Muscle layer of colon (tissue), 2 donors: ENCODE measurements at regions not wholly inside any gene's neighbourhood (a gene's known extent, or its start where the extent isn't known, plus 50 kb on each side); places are given as distances from the start of the nearest gene placed in this dataset.

Experiments
- H3K27ac ChIP-seq: one replicate; pipeline ENCODE4 v1.7.0; 2013; ENCODE audit warnings: low read depth, mild to moderate bottlenecking, low read length, moderate library complexity
- H3K27me3 ChIP-seq, 2 donors: one replicate each; pipeline ENCODE4 v1.7.0; 2013; ENCODE audit warnings: low read length in 2 of 2, mild to moderate bottlenecking in 2 of 2; ENCODE audit not compliant: insufficient read depth in 2 of 2, control insufficient read depth in 1 of 2
- H3K36me3 ChIP-seq: one replicate; pipeline ENCODE4 v1.7.0; 2013; ENCODE audit warnings: mild to moderate bottlenecking, low read length; ENCODE audit not compliant: insufficient read depth
- H3K4me1 ChIP-seq: one replicate; pipeline ENCODE4 v1.7.0; 2013; ENCODE audit warnings: mild to moderate bottlenecking, low read length; ENCODE audit not compliant: insufficient read depth
- H3K4me3 ChIP-seq, 2 donors: one replicate each; pipeline ENCODE4 v1.7.0; 2013; ENCODE audit warnings: low read length in 2 of 2, low read depth in 1 of 2, mild to moderate bottlenecking in 1 of 2, moderate library complexity in 1 of 2
- H3K9ac ChIP-seq: one replicate; pipeline ENCODE4 v1.7.0; 2013; ENCODE audit warnings: low read length
- H3K9me3 ChIP-seq: one replicate; pipeline ENCODE4 v1.7.0; 2013; ENCODE audit warnings: mild to moderate bottlenecking, low read length
- donor health status: abdominal sarcoma.
- donor health status: Adenocarcinoma of cecum.

- Histone ChIP-seq H3K27ac (no peak overlapping the region), H3K27me3 (no peaks in the 10 kb centered on the region), H3K9ac (no peak overlapping the region), H3K9me3 (no peaks in the 10 kb centered on the region), H3K4me1 (no peaks in the 10 kb centered on the region), H3K4me3 (no peak overlapping the region), H3K36me3 (no peaks in the 10 kb centered on the region)
Measured at GRCh38 chr17:69853541-69854224, 221.3 kb upstream of the KCNJ16 start.

- Histone ChIP-seq H3K27me3 (no peaks in the 10 kb centered on the region), H3K4me3 (no peak overlapping the region), H3K9ac (no peak overlapping the region), H3K4me1 (no peaks in the 10 kb centered on the region), H3K36me3 (no peaks in the 10 kb centered on the region), H3K27ac (no peak overlapping the region), H3K9me3 (no peaks in the 10 kb centered on the region)
Measured at GRCh38 chr17:69854225-69854780, 220.7 kb upstream of the KCNJ16 start.

- Histone ChIP-seq H3K36me3 (no peaks in the 10 kb centered on the region), H3K4me3 (no peak overlapping the region), H3K27ac (no peak overlapping the region), H3K27me3 (no peaks in the 10 kb centered on the region), H3K9me3 (no peaks in the 10 kb centered on the region), H3K9ac (no peak overlapping the region), H3K4me1 (no peaks in the 10 kb centered on the region)
Measured at GRCh38 chr17:69856946-69857345, 218.1 kb upstream of the KCNJ16 start.

- no peak overlapping the region for H3K27ac ChIP-seq
- no peak overlapping the region for H3K9ac ChIP-seq
- no peaks in the 10 kb centered on the region for H3K27me3 ChIP-seq
Measured at GRCh38 chr17:69857412-69857835, 217.6 kb upstream of the KCNJ16 start.

GRCh38 chr17:69858460-69858859, 216.6 kb upstream of the KCNJ16 start:
- Histone ChIP-seq H3K4me1 (no peaks in the 10 kb centered on the region), H3K4me3 (no peak overlapping the region), H3K27ac (no peak overlapping the region), H3K27me3 (no peaks in the 10 kb centered on the region), H3K9me3 (no peaks in the 10 kb centered on the region), H3K9ac (no peak overlapping the region), H3K36me3 (no peaks in the 10 kb centered on the region)

More at GRCh38 chr17:69857412-69857835, 217.6 kb upstream of the KCNJ16 start:
- no peaks in the 10 kb centered on the region for H3K9me3 ChIP-seq
- H3K4me1 ChIP-seq: no peaks in the 10 kb centered on the region
- H3K36me3 ChIP-seq: no peaks in the 10 kb centered on the region
- H3K4me3 ChIP-seq: no peak overlapping the region

- no peaks in the 10 kb centered on the region for H3K4me1 ChIP-seq
- H3K27me3 ChIP-seq: no peaks in the 10 kb centered on the region
- no peak overlapping the region for H3K9ac ChIP-seq
- no peak overlapping the region for H3K4me3 ChIP-seq
- H3K36me3 ChIP-seq: no peaks in the 10 kb centered on the region
- no peak overlapping the region for H3K27ac ChIP-seq
- H3K9me3 ChIP-seq: no peaks in the 10 kb centered on the region
Measured at GRCh38 chr17:69860142-69860680, 214.8 kb upstream of the KCNJ16 start.

GRCh38 chr17:69864462-69864861, 210.6 kb upstream of the KCNJ16 start:
- no peak overlapping the region for H3K9ac ChIP-seq
- H3K36me3 ChIP-seq: no peaks in the 10 kb centered on the region
- no peaks in the 10 kb centered on the region for H3K9me3 ChIP-seq
- no peaks in the 10 kb centered on the region for H3K4me1 ChIP-seq
- H3K27me3 ChIP-seq: no peaks in the 10 kb centered on the region
- H3K4me3 ChIP-seq: no peak overlapping the region
- H3K27ac ChIP-seq: no peak overlapping the region

GRCh38 chr17:69869667-69870066, 205.4 kb upstream of the KCNJ16 start:
- Histone ChIP-seq H3K4me1 (no peaks in the 10 kb centered on the region), H3K4me3 (no peak overlapping the region), H3K27ac (no peak overlapping the region)

GRCh38 chr17:69870091-69870530, 204.9 kb upstream of the KCNJ16 start:
- Histone ChIP-seq H3K27ac (no peak overlapping the region), H3K4me3 (no peak overlapping the region), H3K4me1 (no peaks in the 10 kb centered on the region), H3K9me3 (no peaks in the 10 kb centered on the region), H3K36me3 (no peaks in the 10 kb centered on the region), H3K27me3 (no peaks in the 10 kb centered on the region), H3K9ac (no peak overlapping the region)

More at GRCh38 chr17:69869667-69870066, 205.4 kb upstream of the KCNJ16 start:
- H3K9me3 ChIP-seq: no peaks in the 10 kb centered on the region
- H3K27me3 ChIP-seq: no peaks in the 10 kb centered on the region
- no peaks in the 10 kb centered on the region for H3K36me3 ChIP-seq
- no peak overlapping the region for H3K9ac ChIP-seq

GRCh38 chr17:69870751-69871199, 204.2 kb upstream of the KCNJ16 start:
- H3K36me3 ChIP-seq: no peaks in the 10 kb centered on the region
- H3K9me3 ChIP-seq: no peaks in the 10 kb centered on the region
- H3K27me3 ChIP-seq: no peaks in the 10 kb centered on the region
- no peak overlapping the region for H3K27ac ChIP-seq
- no peak overlapping the region for H3K4me3 ChIP-seq
- no peaks in the 10 kb centered on the region for H3K4me1 ChIP-seq
- H3K9ac ChIP-seq: no peak overlapping the region

- Histone ChIP-seq H3K27me3 (no peaks in the 10 kb centered on the region), H3K9me3 (no peaks in the 10 kb centered on the region), H3K27ac (no peak overlapping the region), H3K4me3 (no peak overlapping the region), H3K4me1 (no peaks in the 10 kb centered on the region), H3K9ac (no peak overlapping the region), H3K36me3 (no peaks in the 10 kb centered on the region)
Measured at GRCh38 chr17:69871318-69871717, 203.7 kb upstream of the KCNJ16 start.
